ENCODE measurements at regions not wholly inside any gene's neighbourhood (a gene's known extent, or its start where the extent isn't known, plus 50 kb on each side); places are given as distances from the start of the nearest gene placed in this dataset.

DNA sequence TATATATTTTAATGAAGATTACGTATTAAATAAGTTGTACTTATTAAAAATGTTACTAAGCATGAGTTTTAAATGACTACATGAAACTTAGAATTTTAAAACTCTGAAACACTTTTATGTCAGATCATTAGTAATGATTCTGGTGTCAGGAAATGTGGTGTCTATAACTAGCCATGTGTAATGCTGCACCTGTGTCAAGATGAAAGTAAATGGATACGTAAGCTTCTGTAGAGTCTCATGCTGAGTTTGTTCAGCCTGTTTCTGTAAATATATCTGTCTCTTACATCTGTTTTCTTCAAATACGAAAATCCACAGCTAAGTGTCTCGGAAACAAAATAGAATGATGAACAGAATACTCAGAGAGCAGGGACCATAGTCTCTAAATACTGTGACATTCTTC is 278.0 kb upstream of the SMC2 start:
- TF ChIP-seq, protein P1, sequence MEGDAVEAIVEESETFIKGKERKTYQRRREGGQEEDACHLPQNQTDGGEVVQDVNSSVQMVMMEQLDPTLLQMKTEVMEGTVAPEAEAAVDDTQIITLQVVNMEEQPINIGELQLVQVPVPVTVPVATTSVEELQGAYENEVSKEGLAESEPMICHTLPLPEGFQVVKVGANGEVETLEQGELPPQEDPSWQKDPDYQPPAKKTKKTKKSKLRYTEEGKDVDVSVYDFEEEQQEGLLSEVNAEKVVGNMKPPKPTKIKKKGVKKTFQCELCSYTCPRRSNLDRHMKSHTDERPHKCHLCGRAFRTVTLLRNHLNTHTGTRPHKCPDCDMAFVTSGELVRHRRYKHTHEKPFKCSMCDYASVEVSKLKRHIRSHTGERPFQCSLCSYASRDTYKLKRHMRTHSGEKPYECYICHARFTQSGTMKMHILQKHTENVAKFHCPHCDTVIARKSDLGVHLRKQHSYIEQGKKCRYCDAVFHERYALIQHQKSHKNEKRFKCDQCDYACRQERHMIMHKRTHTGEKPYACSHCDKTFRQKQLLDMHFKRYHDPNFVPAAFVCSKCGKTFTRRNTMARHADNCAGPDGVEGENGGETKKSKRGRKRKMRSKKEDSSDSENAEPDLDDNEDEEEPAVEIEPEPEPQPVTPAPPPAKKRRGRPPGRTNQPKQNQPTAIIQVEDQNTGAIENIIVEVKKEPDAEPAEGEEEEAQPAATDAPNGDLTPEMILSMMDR (IDR thresholded peaks at IDR 0.05; ENCODE audit: low read depth, low read length) = no peak
- TF ChIP-seq EZH2phosphoT487 (IDR thresholded peaks at IDR 0.05; ENCODE audit: low read depth) = no peak

All from OCI-LY3 (cell line).